B cell (primary cell): ENCODE measurements at regions not wholly inside any gene's neighbourhood (a gene's known extent, or its start where the extent isn't known, plus 50 kb on each side); places are given as distances from the start of the nearest gene placed in this dataset.

ENCODE experiments used
- ATAC-seq: fragments of 200-7000 bp; cut with Tn5 transposase; one replicate; pipeline ENCODE4 v1.10.0; 2021; ENCODE audit warnings: low read depth, mild to moderate bottlenecking, moderate number of reproducible peaks, moderate library complexity
- CTCF ChIA-PET: fragments of 350-600 bp; sonication (Branson Sonifier 250); formaldehyde crosslinking; loops from one replicate; lab custom pipeline; 2021; ENCODE audit warnings: antibody characterized with exemption, inconsistent platforms; lab: Charles Lee
- POLR2A ChIA-PET: fragments of 350-600 bp; sonication (Branson Sonifier 250); formaldehyde crosslinking; loops from one replicate; lab custom pipeline; 2021; ENCODE audit warnings: antibody characterized with exemption; lab: Charles Lee
- DNase-seq: peaks from one replicate; pipeline ENCODE4 v3.0.0; 2013
- H2AFZ ChIP-seq: 2 replicates; pipeline ENCODE4 v1.6.1; 2012; ENCODE audit warnings: mild to moderate bottlenecking, low read depth, low read length; ENCODE audit not compliant: insufficient read depth, poor library complexity, severe bottlenecking
- H3K27ac ChIP-seq, 2 donors: 1 replicate in 1 of 2; 2 replicates in 1 of 2; pipeline ENCODE4 v1.5.1; 2012 to 2013; ENCODE audit warnings: low read length in 2 of 2, mild to moderate bottlenecking in 2 of 2, moderate library complexity in 1 of 2
- H3K27me3 ChIP-seq, 4 experiments: fragments of 200-600 bp in 1 of 4; sonication (generic) in 1 of 4; replicated peaks in 1 of 4; 1 replicate in 2 of 4; 2 replicates in 2 of 4; pipeline versions ENCODE4 v1.6.1 to v1.7.0; 2013 to 2016; ENCODE audit warnings: low read length in 3 of 4, mild to moderate bottlenecking in 2 of 4, mixed read lengths in 1 of 4, moderate library complexity in 1 of 4; ENCODE audit not compliant: insufficient read depth in 4 of 4, control insufficient read depth in 3 of 4; ENCODE audit errors: control extremely low read depth in 1 of 4
- H3K36me3 ChIP-seq, 2 experiments: replicated peaks in 1 of 2; 1 replicate in 1 of 2; 2 replicates in 1 of 2; pipeline versions ENCODE4 v1.6.1 to v1.7.1; 2013; ENCODE audit warnings: low read length in 1 of 2; ENCODE audit not compliant: insufficient read depth in 2 of 2, control insufficient read depth in 1 of 2; ENCODE audit errors: control extremely low read depth in 1 of 2, extremely low read depth in 1 of 2
- H3K4me1 ChIP-seq, 2 donors: fragments of 200-600 bp in 1 of 2; sonication (generic) in 1 of 2; 1 replicate in 1 of 2; 2 replicates in 1 of 2; pipeline versions ENCODE4 v1.5.1 to v1.6.1; 2013 to 2017; ENCODE audit warnings: low read length in 2 of 2; ENCODE audit not compliant: control insufficient read depth in 2 of 2, insufficient read depth in 2 of 2
- H3K4me2 ChIP-seq: replicated peaks from 2 replicates; pipeline ENCODE3; 2012; ENCODE audit warnings: mild to moderate bottlenecking, low read depth, low read length; ENCODE audit not compliant: poor library complexity, severe bottlenecking
- H3K4me3 ChIP-seq, 5 experiments: fragments of 200-600 bp in 1 of 5; sonication (generic) in 1 of 5; 1 replicate in 3 of 5; 2 replicates in 2 of 5; pipeline versions ENCODE4 v1.5.1 to v1.7.0; 2011 to 2016; ENCODE audit warnings: low read length in 4 of 5, mild to moderate bottlenecking in 4 of 5, low read depth in 2 of 5, control low read depth in 1 of 5, moderate library complexity in 1 of 5; ENCODE audit not compliant: insufficient read depth in 1 of 5; ENCODE audit errors: control extremely low read depth in 1 of 5, extremely low read depth in 1 of 5
- H3K79me2 ChIP-seq: fragments of 200-600 bp; sonication (generic); one replicate; pipeline ENCODE4 v1.6.0; 2016; ENCODE audit warnings: low read length; ENCODE audit not compliant: control insufficient read depth, insufficient read depth
- H3K9ac ChIP-seq: fragments of 200-600 bp; sonication (generic); 2 replicates; pipeline ENCODE4 v1.6.1; 2017; ENCODE audit warnings: mild to moderate bottlenecking, low read length, moderate library complexity
- H3K9me3 ChIP-seq, 3 donors: one replicate each; pipeline versions ENCODE4 v1.6.1 to v1.7.1; 2013; ENCODE audit warnings: low read length in 2 of 3; ENCODE audit not compliant: control insufficient read depth in 2 of 3, insufficient read depth in 1 of 3; ENCODE audit errors: control extremely low read depth in 1 of 3
- H4K20me1 ChIP-seq: 2 replicates; pipeline ENCODE4 v1.6.0; 2012; ENCODE audit warnings: mild to moderate bottlenecking, low read length; ENCODE audit not compliant: insufficient read depth, control insufficient read depth, poor library complexity, severe bottlenecking
- H3K27ac Mint-ChIP-seq: one replicate; pipeline ENCODE4 v1.8.0; 2021; ENCODE audit warnings: mixed read lengths
- H3K27me3 Mint-ChIP-seq: one replicate; pipeline ENCODE4 v1.8.0; 2021; ENCODE audit warnings: mixed read lengths
- H3K4me1 Mint-ChIP-seq: one replicate; pipeline ENCODE4 v1.8.0; 2021; ENCODE audit warnings: mixed read lengths
- H3K4me3 Mint-ChIP-seq: one replicate; pipeline ENCODE4 v1.8.0; 2021; ENCODE audit warnings: mixed read lengths
- H3K9me3 Mint-ChIP-seq: one replicate; pipeline ENCODE4 v1.8.0; 2022; ENCODE audit warnings: mixed read lengths; ENCODE audit not compliant: insufficient read depth
- CTCF ChIP-seq: fragments of 200-600 bp; IDR thresholded peaks from one replicate; pipeline ENCODE4 v1.8.0; 2022; ENCODE audit warnings: antibody characterized with exemption, mild to moderate bottlenecking
- EZH2 ChIP-seq: IDR thresholded peaks from 2 replicates; pipeline ENCODE4 v1.6.1; 2012; ENCODE audit warnings: borderline replicate concordance, low read depth, mild to moderate bottlenecking, moderate library complexity, low read length; ENCODE audit not compliant: insufficient read depth, poor library complexity, severe bottlenecking
- WGBS: methylation state at CpG from one replicate; pipeline ENCODE4 v1.1.5; 2013; ENCODE audit warnings: missing lambda C conversion rate; ENCODE audit not compliant: insufficient coverage; 5-methylcytosine and 5-hydroxymethylcytosine counted together
- intact Hi-C: fragments of 100-400 bp; cut with micrococcal nuclease; formaldehyde crosslinking; loops from one replicate; pipeline ENCODE4 v1.10.0; 2022

- peaks cover 4% of the 10 kb centered on the region for H3K27me3 Mint-ChIP-seq
- H3K4me3 Mint-ChIP-seq: no peak overlapping the region
- Histone ChIP-seq H3K9me3 (no peaks in the 10 kb centered on the region), H4K20me1 (no peaks in the 10 kb centered on the region), H3K79me2 (no peaks in the 10 kb centered on the region), H3K9ac (no peak overlapping the region), H3K36me3 (no peaks in the 10 kb centered on the region), H2AFZ (no peak overlapping the region), H3K4me3 (no peak overlapping the region), H3K4me1 (peaks cover 4 to 23% of the 10 kb centered on the region in 2 donors), H3K27ac (no peak overlapping the region), H3K27me3 (no peaks in the 10 kb centered on the region), H3K4me2 (no peak overlapping the region)
- POLR2A ChIA-PET: no interaction called here
- WGBS: no CpG with 5 or more reads among the region's 2 CpGs
- CTCF ChIA-PET: no interaction called here
- DNase-seq (no peak), ATAC-seq (no peak)
- TF ChIP-seq EZH2: no peak
- no peak overlapping the region for H3K27ac Mint-ChIP-seq
- H3K9me3 Mint-ChIP-seq: no peaks in the 10 kb centered on the region
- intact Hi-C loops: loop anchor here (5.0 kb wide), 2 partner anchors 45 to 185 kb away; no protein-coding TSS in a partner anchor
- peaks cover 17% of the 10 kb centered on the region for H3K4me1 Mint-ChIP-seq
Observed at GRCh38 chr1:193592317-193592716, 405.9 kb upstream of the B3GALT2 start.

GRCh38 chr1:193590102-193590501 lies 403.7 kb upstream of the B3GALT2 start:
- H3K36me3 ChIP-seq: no peaks in the 10 kb centered on the region
- H3K9ac ChIP-seq: no peak overlapping the region
- peaks cover 4 to 23% of the 10 kb centered on the region in 2 donors for H3K4me1 ChIP-seq
- H2AFZ ChIP-seq: no peak overlapping the region
- no peaks in the 10 kb centered on the region for H3K79me2 ChIP-seq
- H3K4me2 ChIP-seq: no peak overlapping the region
- Mint-ChIP-seq H3K27me3 (peaks cover 4% of the 10 kb centered on the region), H3K4me3 (no peak overlapping the region), H3K9me3 (no peaks in the 10 kb centered on the region), H3K4me1 (peaks cover 17% of the 10 kb centered on the region), H3K27ac (no peak overlapping the region)
- no peaks in the 10 kb centered on the region for H3K27me3 ChIP-seq
- TF ChIP-seq EZH2: no peak
- no peak for TF ChIP-seq CTCF
- no peak overlapping the region for H3K27ac ChIP-seq
- POLR2A ChIA-PET: no interaction called here
- ATAC-seq (no peak), DNase-seq (no peak)
- no peak overlapping the region for H3K4me3 ChIP-seq
- intact Hi-C loops: loop anchor here (5.0 kb wide), 2 partner anchors 43 to 183 kb away; no protein-coding TSS in a partner anchor
- H4K20me1 ChIP-seq: no peaks in the 10 kb centered on the region
- CTCF ChIA-PET: interaction anchor here (1.3 kb wide), 1 partner anchor 9 kb away, joined by 3 read pairs; no protein-coding TSS in a partner anchor
- H3K9me3 ChIP-seq: no peaks in the 10 kb centered on the region
